Thyroid gland (tissue), 4 donors: ENCODE measurements at regions not wholly inside any gene's neighbourhood (a gene's known extent, or its start where the extent isn't known, plus 50 kb on each side); places are given as distances from the start of the nearest gene placed in this dataset.

Source experiments
- DNase-seq, 2 donors: peaks; one replicate each; pipeline ENCODE4 v3.0.0-alpha.2; 2019
- H3K27ac ChIP-seq, 3 donors: fragments of 200-600 bp; sonication (generic); 1 replicate in 2 of 3; 2 replicates in 1 of 3; pipeline ENCODE4 v1.5.1; 2016 to 2019; ENCODE audit warnings: mild to moderate bottlenecking in 1 of 3, moderate library complexity in 1 of 3
- H3K27me3 ChIP-seq: fragments of 200-600 bp; sonication (generic); one replicate; pipeline ENCODE4 v1.5.1; 2019
- H3K36me3 ChIP-seq, 2 donors: fragments of 200-600 bp; sonication (generic); one replicate each; pipeline ENCODE4 v1.5.1; 2016 to 2019
- H3K4me1 ChIP-seq, 2 donors: fragments of 200-600 bp; sonication (generic); one replicate each; pipeline ENCODE4 v1.5.1; 2017 to 2019
- H3K4me3 ChIP-seq, 3 donors: fragments of 200-600 bp; sonication (generic); replicated peaks in 1 of 3; 1 replicate in 2 of 3; 2 replicates in 1 of 3; pipeline ENCODE4 v1.5.1; 2016; ENCODE audit warnings: mild to moderate bottlenecking in 1 of 3
- H3K9me3 ChIP-seq: fragments of 200-600 bp; sonication (generic); one replicate; pipeline ENCODE4 v1.5.1; 2017
- POLR2A ChIP-seq, 2 donors: fragments of 450-650 bp; IDR thresholded peaks; one replicate each; pipeline ENCODE4 v1.6.1; 2017; ENCODE audit warnings: antibody characterized with exemption in 2 of 2, mild to moderate bottlenecking in 2 of 2, moderate library complexity in 1 of 2
- WGBS, 2 donors: methylation state at CpG; one replicate each; pipeline ENCODE4 v1.1.5; 2017; 5-methylcytosine and 5-hydroxymethylcytosine counted together
- intact Hi-C: fragments of 100-400 bp; cut with DNase I; formaldehyde crosslinking; loops from one replicate; pipeline ENCODE4 v1.15.1; 2023
- TF ChIP-seq, protein P1 (sequence below), 6 experiments: fragments of 200-600 bp in 3 of 6; fragments of 450-650 bp in 3 of 6; sonication (generic) in 3 of 6; IDR thresholded peaks; one replicate each; pipeline ENCODE4 v1.5.1; 2016 to 2019; ENCODE audit warnings: antibody characterized with exemption in 6 of 6, mild to moderate bottlenecking in 2 of 6, inconsistent platforms in 1 of 6, moderate library complexity in 1 of 6

DNA sequence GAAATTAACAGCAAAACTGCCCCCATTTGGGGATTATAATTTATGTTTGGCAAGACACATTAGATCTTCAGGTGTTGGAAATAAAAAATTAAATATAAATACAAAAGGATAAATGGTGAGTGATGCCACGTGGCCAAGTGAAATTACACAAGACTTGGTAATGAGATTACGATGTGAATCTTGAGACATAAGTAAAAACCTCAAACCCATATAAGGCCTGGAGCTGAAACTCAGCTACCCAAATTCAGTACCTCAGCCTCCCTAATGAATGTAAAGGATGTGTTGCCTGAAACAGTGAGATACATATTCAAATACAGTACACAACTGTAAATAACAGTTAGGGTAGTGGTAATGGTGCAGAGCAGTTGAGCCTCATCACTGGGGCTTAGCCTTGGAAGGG, 1146.6 kb downstream of the OTOL1 start:
- Histone ChIP-seq H3K36me3 (no peaks in the 10 kb centered on the region), H3K4me1 (no peaks in the 10 kb centered on the region), H3K4me3 (no peak overlapping the region), H3K9me3 (no peaks in the 10 kb centered on the region), H3K27me3 (no peaks in the 10 kb centered on the region), H3K27ac (no peak overlapping the region)
- TF ChIP-seq, protein P1, sequence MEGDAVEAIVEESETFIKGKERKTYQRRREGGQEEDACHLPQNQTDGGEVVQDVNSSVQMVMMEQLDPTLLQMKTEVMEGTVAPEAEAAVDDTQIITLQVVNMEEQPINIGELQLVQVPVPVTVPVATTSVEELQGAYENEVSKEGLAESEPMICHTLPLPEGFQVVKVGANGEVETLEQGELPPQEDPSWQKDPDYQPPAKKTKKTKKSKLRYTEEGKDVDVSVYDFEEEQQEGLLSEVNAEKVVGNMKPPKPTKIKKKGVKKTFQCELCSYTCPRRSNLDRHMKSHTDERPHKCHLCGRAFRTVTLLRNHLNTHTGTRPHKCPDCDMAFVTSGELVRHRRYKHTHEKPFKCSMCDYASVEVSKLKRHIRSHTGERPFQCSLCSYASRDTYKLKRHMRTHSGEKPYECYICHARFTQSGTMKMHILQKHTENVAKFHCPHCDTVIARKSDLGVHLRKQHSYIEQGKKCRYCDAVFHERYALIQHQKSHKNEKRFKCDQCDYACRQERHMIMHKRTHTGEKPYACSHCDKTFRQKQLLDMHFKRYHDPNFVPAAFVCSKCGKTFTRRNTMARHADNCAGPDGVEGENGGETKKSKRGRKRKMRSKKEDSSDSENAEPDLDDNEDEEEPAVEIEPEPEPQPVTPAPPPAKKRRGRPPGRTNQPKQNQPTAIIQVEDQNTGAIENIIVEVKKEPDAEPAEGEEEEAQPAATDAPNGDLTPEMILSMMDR (IDR thresholded peaks at IDR 0.05): no peak
- TF ChIP-seq POLR2A (IDR thresholded peaks at IDR 0.05): no peak
- 58 to 86% methylated on average over 2 of the region's 2 CpGs for WGBS, 2 donors
- intact Hi-C loops: no loop called here
- DNase-seq: no peak

DNA sequence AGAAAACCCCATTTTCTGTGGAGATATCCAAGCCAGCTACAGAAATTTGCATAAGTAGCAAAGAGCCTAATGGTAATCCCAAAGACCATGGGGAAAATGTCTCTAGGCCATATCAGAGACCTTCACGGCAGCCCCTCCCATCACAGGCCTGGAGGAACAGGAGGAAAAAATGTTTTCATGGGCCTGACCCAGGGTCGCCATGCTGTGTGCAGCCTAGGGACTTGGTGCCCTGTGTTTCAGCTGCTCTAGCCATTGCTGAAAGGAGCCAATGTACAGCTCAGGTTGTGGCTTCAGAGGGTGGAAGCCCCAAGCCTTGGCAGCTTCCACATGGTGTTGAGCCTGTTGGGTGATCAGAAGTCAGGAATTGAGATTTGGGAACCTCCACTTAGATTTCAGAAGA, 1150.7 kb downstream of the OTOL1 start:
- TF ChIP-seq, protein P1 (IDR thresholded peaks at IDR 0.05): no peak
- no peak for TF ChIP-seq POLR2A (IDR thresholded peaks at IDR 0.05)
- Histone ChIP-seq H3K4me3 (no peak overlapping the region), H3K27ac (no peak overlapping the region), H3K4me1 (no peaks in the 10 kb centered on the region), H3K36me3 (no peaks in the 10 kb centered on the region), H3K27me3 (no peaks in the 10 kb centered on the region), H3K9me3 (no peaks in the 10 kb centered on the region)
- intact Hi-C loops: no loop called here
- DNase-seq: no peak
- WGBS, 2 donors: 71 to 92% methylated on average over 2 of the region's 2 CpGs

DNA sequence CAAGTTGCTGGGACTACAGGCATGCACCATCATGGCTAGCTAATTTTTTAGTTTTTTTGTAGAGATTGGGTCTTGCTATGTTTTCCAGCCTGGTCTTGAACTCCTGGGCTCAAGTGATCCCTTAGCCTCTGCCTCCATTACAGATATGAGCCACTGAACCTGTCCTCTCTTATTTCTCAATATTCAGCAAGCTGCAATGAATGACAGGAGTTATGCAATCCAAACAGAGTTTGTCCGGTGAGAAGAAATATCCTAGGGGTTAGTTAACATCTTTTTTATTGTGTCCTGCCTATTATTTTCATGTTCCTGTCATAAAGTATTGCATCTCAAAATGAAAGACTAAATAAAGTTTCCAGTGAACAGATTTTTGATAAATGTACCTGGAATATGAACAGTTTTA, 1161.4 kb downstream of the OTOL1 start:
- Histone ChIP-seq H3K27me3 (no peaks in the 10 kb centered on the region), H3K9me3 (no peaks in the 10 kb centered on the region), H3K4me1 (no peaks in the 10 kb centered on the region), H3K36me3 (no peaks in the 10 kb centered on the region), H3K4me3 (no peak overlapping the region), H3K27ac (no peak overlapping the region)
- WGBS, 2 donors: 79 to 89% methylated on average over 1 of the region's 1 CpG
- intact Hi-C loops: no loop called here
- DNase-seq: no peak
- no peak for TF ChIP-seq POLR2A (IDR thresholded peaks at IDR 0.05)
- TF ChIP-seq, protein P1 (IDR thresholded peaks at IDR 0.05): no peak

DNA sequence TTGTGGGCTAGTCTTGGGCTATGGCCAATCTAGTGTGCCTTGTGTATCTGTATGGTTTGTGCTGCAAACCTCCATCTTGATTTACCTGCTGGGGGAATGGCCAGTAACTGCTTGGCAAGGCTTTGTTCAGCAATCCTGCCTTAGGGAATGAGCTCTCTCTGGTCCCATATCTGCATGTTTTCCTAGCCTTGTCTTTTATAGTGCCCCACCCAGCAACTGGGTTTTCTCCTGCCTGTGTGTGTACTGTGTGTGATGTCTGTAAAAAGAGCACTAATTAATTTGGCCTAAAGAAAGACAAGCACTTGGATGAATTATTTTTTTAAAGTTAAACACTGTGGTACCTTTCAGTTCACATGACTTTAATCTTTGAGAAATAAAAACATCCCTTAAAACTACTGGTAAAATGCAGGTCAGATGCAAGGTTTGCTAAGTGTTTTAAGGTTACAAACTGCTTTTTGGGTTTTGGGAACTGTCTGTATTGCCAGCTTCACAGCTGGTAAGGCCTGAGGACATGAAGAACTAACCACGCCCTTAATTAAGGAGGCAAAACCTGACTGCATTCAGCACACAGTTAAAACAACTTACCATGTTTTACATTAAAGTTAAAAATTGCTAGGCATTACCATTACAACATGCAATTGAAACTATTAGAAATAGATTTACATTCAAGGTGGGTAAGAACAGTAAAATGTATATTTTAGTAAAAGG, 1169.2 kb downstream of the OTOL1 start:
- Histone ChIP-seq H3K9me3 (no peaks in the 10 kb centered on the region), H3K27me3 (no peaks in the 10 kb centered on the region), H3K27ac (no peak overlapping the region), H3K4me1 (no peaks in the 10 kb centered on the region), H3K4me3 (no peak overlapping the region), H3K36me3 (no peaks in the 10 kb centered on the region)
- DNase-seq: no peak
- TF ChIP-seq, protein P1 (IDR thresholded peaks at IDR 0.05): no peak
- no peak for TF ChIP-seq POLR2A (IDR thresholded peaks at IDR 0.05)
- intact Hi-C loops: no loop called here
- WGBS, 2 donors: 93 to 94% methylated on average over 1 of the region's 1 CpG

DNA sequence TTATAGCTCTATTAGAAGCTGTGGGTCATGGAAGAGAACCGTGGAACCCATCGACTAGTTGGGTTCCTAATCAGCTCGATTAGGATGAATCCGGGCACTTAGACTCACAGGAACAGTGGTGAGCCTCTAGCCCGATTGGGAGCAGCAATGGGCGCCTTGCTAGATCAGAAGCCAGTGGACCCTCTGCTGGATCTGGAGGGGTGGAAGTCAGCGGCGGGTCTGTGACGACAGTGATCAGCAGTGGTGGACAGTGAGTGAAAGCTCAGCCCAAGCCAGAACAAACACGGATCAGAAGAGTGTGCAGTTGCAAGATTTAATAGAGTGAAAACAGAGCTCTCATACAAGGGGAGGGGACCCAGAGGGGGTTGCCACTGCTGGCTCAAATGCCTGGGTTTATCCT, 1170.2 kb downstream of the OTOL1 start:
- no peaks in the 10 kb centered on the region for H3K27me3 ChIP-seq
- TF ChIP-seq, protein P1 (IDR thresholded peaks at IDR 0.05): no peak
- no peak for TF ChIP-seq POLR2A (IDR thresholded peaks at IDR 0.05)
- H3K4me1 ChIP-seq: peaks cover 3 to 5% of the 10 kb centered on the region in 2 donors
- no peak for DNase-seq
- H3K4me3 ChIP-seq: no peak overlapping the region
- intact Hi-C loops: no loop called here
- no peaks in the 10 kb centered on the region for H3K36me3 ChIP-seq
- no peak overlapping the region for H3K27ac ChIP-seq
- no peaks in the 10 kb centered on the region for H3K9me3 ChIP-seq
- WGBS, 2 donors: 90 to 91% methylated on average over 10 of the region's 10 CpGs
